HG02943 (cell line): ENCODE measurements at regions not wholly inside any gene's neighbourhood (a gene's known extent, or its start where the extent isn't known, plus 50 kb on each side); places are given as distances from the start of the nearest gene placed in this dataset.

Source experiments
- ATAC-seq: cut with Tn5 transposase; IDR thresholded peaks from one replicate; pipeline ENCODE4 v1.9.1; 2021; ENCODE audit warnings: mild to moderate bottlenecking, low read depth, moderate library complexity; ENCODE audit not compliant: unreplicated experiment

DNA sequence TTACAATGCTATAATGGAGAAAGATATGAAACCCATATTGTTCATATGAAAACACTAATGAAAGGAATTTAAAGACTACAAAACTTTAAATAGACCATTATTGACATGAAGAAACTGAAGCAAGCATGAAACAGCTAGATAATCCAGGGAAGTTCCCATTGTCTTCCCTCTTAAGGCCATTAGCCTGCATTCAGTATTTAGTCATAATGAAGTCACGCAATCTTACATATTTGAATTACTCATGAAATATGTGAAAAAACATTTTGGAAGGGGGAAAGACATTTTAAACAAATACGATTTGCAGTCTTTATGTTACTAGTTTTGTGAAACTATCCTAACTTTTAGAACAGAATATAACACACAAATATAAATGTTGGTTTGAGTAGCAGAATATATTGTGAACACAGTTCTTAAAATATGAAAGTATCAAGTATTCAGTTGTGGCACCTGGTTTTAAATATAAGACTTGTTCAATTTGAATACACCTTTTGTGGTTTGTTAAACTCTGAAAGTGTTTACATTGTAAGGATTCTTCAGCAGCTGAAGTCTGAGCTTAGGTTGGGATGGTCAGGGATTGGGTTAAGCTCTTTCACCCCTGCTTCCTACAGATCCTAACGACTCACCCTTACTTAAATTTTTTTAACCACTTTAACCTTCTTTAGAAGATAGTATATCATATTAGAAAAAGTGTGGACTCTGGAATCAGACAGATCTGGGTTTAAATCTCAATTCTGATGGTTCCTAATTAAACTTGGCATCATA, 500.3 kb upstream of the TENM4 start:
- ATAC-seq, result no peak

- ATAC-seq, result no peak
Observed at GRCh38 chr11:79940165-79940564, 499.3 kb upstream of the TENM4 start.

DNA sequence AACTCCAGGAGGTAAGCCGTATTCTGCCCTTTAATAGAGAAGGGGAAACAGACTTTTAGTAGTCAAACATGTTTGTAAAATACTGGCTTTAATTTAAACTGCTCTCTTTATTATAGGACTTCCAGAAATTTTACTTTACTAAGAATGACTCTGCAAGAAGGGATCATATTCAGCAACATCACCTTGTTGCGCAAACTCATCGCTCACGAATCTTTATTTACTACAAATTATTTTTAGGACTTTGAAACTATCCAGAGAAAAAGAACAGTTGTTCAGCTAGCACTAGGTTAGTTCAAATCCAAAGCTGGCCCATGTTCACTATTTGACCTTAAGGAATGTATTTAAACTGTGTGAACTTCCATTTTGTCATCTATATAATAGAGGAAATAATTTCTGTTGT, 498.3 kb upstream of the TENM4 start:
- no peak for ATAC-seq

- ATAC-seq, result no peak
Observed at GRCh38 chr11:79937676-79938334, 497.0 kb upstream of the TENM4 start.

DNA sequence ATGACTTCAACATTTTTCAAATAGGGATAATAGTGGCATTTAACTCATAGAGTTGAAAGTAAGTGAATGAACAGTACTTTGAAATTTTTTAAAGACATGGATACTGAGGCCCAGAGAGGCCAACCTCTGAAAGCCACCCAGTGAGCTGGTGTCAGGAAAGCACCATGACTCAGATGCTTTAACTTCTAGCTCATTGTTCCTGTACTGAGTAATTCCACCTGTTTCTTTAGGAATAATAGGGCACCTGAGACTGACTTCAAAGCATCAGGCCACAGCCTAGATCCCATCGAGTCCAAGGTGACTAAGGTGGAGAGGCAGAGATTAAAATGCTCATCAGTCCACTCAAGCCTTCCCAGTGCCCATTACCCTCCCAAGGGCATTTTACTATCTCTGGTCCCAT, 491.8 kb upstream of the TENM4 start:
- no peak for ATAC-seq

GRCh38 chr11:79931692-79932091, 490.9 kb upstream of the TENM4 start:
- no peak for ATAC-seq

- no peak for ATAC-seq
Observed at GRCh38 chr11:79926707-79927106, 485.9 kb upstream of the TENM4 start.

GRCh38 chr11:79925570-79925969, 484.7 kb upstream of the TENM4 start:
- peak; percentile 95 for ATAC-seq

- ATAC-seq, result no peak
Observed at GRCh38 chr11:79922641-79923040, 481.8 kb upstream of the TENM4 start.

GRCh38 chr11:79920480-79920879, 479.6 kb upstream of the TENM4 start:
- no peak for ATAC-seq

DNA sequence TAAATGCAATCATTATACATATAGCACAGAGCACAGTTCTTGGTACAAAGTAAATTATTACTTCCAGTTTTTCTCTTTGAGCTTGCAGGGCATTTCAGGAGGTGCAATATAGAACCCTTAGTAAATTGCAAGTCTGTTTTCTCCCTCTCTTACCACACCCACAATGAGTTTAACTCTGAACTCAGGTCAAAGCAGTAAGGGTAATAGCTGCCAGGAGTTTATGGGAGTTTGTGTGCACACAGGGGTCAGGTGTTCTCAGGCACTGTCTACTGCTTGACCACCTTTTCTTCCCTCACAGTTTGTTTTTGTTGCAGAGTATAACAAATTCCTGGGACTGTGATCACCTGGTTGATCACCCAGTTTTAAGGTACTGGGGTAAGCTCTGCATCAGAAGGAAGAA, 478.5 kb upstream of the TENM4 start:
- ATAC-seq, result no peak

DNA sequence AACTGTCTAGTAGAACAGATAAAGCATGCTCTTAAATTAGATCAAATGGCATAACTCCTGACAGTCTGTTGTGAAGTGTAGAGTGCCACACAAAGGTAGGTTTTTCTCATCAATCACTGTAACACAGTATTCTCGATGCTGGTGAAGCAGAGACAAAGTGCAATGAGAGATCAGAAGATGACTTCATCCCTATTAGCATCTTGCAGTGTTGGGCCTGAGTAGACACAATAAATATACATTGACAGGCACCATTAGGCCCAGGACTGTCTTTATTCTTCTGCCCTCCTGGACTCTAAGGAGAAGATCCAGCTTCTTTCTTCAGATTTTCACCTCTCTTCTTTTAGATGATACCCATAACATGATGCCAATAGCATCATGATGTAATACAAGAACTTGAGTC, 478.0 kb upstream of the TENM4 start:
- ATAC-seq, result no peak

DNA sequence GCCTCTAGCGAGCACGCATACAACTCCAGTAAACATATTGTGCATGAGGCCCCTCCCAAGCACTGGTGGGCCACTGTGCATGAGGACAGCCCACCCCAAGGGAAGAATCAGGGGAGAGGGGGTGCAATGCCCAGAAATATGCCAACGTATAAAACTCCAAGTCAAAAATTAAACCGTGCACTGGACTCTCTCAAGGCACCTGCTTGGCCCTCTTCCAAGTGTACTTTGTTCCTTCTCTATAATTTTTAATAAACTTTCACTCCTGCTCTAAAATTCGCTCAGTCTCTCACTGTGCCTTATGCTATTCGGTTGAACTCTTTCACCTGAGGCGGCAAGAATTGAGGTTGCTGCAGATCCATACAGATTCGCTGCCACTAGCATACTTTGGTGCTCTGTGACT, 465.3 kb upstream of the TENM4 start:
- no peak for ATAC-seq

DNA sequence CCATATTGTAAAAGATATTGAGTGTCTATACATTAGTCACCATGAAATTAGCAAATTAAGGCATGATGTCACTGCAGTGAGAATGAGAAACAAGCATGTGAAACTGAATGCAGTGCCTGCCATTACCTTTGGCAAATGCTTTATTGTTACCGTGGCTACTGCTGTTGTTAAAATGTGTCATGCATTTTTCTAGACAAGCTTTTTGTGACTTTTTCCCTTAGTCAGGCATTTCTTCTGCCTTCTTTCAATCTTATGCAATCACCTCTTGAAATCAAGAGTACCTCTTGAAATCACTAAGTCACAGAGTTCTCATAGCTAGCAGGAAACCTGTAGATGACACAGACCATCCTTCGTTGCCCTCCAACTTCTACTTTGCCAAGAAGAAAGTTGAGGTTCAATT, 461.7 kb upstream of the TENM4 start:
- ATAC-seq, result no peak

DNA sequence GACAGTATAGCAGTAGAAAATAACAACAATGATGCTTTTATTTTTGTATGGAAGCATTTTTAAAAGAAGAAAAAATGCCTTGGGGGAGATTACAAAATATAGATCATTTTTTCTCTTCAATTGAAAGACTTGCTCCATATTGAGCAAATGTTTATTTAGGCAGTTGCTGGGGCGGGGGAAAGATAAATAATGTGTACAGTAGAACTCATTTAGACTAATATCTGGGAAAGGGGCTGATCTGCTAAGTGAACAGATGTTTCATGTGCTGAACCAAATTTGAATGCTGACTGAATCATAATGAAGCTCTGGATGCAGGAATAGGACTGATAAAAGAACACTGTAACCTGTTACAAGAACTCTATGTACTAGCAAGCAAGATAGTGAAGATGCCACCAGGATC, 457.1 kb upstream of the TENM4 start:
- no peak for ATAC-seq

GRCh38 chr11:79896258-79896657, 455.4 kb upstream of the TENM4 start:
- no peak for ATAC-seq

DNA sequence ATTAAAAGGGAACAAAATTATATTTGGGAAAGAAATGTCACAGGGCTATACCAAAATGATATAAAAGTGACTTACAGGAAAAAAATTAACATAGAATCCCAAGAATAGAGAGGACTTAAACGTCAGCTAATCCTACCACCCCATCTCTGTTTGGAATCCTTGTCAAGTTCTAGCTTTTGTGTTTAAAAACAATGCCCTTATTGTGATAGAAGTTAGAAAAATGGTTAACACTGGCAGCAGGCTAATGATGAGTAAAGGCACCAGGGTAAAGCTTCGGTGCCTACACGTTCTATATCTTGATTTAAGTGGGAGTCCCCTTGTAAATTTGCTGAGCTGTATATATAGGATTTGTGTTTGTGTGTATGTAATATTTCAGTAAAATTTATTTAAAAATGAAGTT, 453.3 kb upstream of the TENM4 start:
- no peak for ATAC-seq

DNA sequence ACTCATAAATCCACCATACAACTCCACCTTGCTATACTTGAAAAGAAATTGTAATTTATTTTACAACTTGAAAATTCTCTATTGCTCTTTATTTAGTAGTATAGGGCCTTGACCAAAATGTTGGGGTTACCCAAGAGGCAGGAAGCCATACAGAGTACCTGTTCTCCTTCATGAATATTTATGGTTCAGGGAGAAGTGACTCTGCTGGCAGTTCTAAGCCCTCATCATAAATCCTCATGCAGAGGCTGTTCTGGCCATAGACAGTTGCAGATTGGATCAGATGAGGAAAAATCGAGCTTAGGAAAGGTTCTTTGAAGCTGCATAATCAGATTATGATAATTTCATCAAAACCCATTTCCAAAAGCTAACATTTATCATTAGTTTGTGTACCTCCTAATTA, 449.4 kb upstream of the TENM4 start:
- no peak for ATAC-seq

DNA sequence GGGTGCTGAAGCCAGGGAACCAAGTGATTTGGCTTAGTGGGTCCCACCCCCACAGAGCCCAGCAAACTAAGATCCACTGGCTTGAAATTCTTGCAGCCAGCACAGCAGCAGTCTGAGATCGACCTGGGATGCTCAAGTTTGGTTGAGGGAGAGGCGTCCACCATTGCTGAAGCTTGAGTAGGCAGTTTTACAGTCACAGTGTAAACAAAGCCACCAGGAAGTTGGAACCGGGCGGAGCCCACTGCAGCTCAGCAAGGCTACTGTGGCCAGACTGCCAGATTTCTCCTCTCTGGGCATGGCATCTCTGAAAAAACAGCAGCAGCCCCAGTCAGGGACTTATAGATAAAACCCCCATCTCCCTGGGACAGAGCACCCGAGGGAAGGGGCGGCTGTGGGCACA, 424.1 kb upstream of the TENM4 start:
- ATAC-seq, result no peak

DNA sequence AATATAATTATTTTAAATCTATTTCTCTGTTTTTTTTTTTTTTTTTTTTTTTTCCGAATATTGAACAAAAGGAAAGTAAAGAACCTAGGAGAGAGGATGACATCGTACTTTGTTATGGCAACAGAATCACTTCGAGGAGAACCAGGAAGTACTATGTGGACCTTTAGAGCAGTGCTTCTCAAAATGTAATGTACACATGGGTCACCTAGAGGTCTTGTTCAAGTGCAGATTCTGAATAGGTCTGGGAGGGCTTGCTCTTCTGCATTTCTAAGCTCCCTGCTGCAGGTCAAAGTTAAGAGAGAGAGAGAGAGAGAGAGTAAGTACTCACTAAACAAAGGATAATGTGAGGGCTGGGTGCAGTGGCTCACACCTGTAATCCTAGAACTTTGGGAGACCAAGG, 419.5 kb upstream of the TENM4 start:
- no peak for ATAC-seq

DNA sequence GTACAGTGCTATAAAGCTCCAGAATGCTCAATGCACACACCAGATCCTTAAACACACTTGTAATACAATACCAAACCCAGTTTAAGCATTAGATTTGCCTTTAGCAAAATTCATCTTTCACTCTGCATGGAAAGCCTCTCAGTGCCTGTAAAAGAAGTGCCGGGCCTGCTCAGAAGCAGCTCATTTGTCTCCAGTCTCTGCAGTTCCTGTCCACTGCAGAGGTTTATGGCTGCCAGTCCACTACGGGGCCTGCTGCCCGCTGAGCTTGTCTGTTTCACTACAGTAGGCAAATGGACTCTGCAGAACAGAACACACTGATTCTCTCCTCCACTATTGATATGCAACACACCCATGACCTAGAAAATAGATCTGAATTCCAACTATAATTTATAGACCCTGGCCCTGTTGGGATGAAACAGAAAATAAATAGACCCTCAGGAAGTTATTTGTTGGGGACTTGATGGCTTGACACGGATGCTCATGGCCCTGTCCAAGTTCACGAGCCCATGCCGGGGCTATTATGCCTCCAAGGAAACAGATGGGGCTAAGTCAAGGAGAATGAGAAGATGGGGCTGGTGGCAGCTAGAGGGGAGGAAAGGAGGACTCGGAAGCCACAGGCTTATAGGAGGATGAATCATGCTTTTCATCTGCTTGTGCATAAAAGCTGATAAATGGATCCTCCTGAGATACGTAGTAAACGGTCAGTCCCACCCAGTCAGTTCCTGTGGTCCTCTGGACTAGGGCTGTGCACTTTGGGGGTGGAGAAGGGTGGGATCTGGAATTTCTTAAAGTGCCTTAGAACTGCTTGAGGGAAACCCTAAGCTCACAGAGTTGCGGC, 416.8 kb upstream of the TENM4 start:
- no peak for ATAC-seq
